HepG2 (cell line): ENCODE measurements at regions not wholly inside any gene's neighbourhood (a gene's known extent, or its start where the extent isn't known, plus 50 kb on each side); places are given as distances from the start of the nearest gene placed in this dataset.

Source experiments
- ARNT ChIP-seq: fragments of 450-650 bp; IDR thresholded peaks from 2 replicates; pipeline ENCODE4 v1.6.1; 2017
- FOSL2 ChIP-seq: sonication (generic); formaldehyde crosslinking; IDR thresholded peaks from 2 replicates; pipeline ENCODE4 v1.4.0; 2020; ENCODE audit warnings: missing genetic modification reagents
- GTF2F1 ChIP-seq: fragments of 150-350 bp; IDR thresholded peaks from 2 replicates; pipeline ENCODE4 v1.6.1; 2014; ENCODE audit warnings: low read length
- MXI1 ChIP-seq: IDR thresholded peaks from 3 replicates; pipeline ENCODE4 v1.6.1; 2012; ENCODE audit warnings: low read depth, low read length, inconsistent platforms, borderline replicate concordance
- NR2F6 ChIP-seq, 2 experiments: IDR thresholded peaks; 2 replicates each; pipeline ENCODE4 v1.6.1; 2016; ENCODE audit warnings: antibody characterized with exemption in 1 of 2, mild to moderate bottlenecking in 1 of 2
- ZNF205 ChIP-seq: IDR thresholded peaks from 2 replicates; pipeline ENCODE4 v1.6.1; 2018; ENCODE audit warnings: missing biosample characterization, missing genetic modification reagents
- ZNF629 ChIP-seq: sonication (generic); formaldehyde crosslinking; conservative IDR thresholded peaks from 2 replicates; pipeline ENCODE4 v1.5.0; 2020; ENCODE audit warnings: missing genetic modification reagents
- ZSCAN29 ChIP-seq: sonication (generic); formaldehyde crosslinking; conservative IDR thresholded peaks from 2 replicates; pipeline ENCODE4 v1.4.0; 2020; ENCODE audit warnings: mild to moderate bottlenecking, missing genetic modification reagents
- TF ChIP-seq, protein P1 (sequence below): sonication (generic); formaldehyde crosslinking; IDR thresholded peaks from 2 replicates; pipeline ENCODE4 v1.5.0; 2020; ENCODE audit warnings: mild to moderate bottlenecking, missing genetic modification reagents, moderate library complexity
- TF ChIP-seq, protein P2 (sequence below): sonication (generic); formaldehyde crosslinking; IDR thresholded peaks from 2 replicates; pipeline ENCODE4 v1.4.0; 2020; ENCODE audit warnings: missing genetic modification reagents, mild to moderate bottlenecking, borderline replicate concordance
- TF ChIP-seq, protein P3 (sequence below): sonication (generic); formaldehyde crosslinking; IDR thresholded peaks from 2 replicates; pipeline ENCODE4 v1.4.0; 2020; ENCODE audit warnings: missing genetic modification reagents
- TF ChIP-seq, protein P4 (sequence below): sonication (generic); formaldehyde crosslinking; IDR thresholded peaks from 2 replicates; pipeline ENCODE4 v1.8.0; 2022; ENCODE audit warnings: missing genetic modification reagents, mild to moderate bottlenecking, borderline replicate concordance

DNA sequence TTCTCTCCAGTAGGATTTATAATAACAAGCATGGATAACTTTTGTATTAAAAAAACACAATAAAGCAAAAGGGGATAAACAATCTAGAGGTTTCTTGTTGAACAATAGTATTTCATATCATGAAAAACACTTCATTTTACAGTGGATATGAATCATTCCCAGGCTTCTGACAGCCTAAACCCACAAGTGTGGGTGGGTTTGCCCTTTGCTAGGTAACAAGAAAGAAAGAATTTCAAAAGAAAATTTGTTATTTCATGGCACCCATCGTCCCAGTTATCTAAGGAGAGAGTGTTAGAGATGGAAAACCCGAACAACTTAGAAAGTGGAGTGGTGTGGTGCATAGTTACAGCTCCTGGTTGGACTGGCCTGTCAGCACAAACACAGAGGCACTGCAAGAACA lies 76.1 kb upstream of the GPR6 start:
- TF ChIP-seq, protein P1, sequence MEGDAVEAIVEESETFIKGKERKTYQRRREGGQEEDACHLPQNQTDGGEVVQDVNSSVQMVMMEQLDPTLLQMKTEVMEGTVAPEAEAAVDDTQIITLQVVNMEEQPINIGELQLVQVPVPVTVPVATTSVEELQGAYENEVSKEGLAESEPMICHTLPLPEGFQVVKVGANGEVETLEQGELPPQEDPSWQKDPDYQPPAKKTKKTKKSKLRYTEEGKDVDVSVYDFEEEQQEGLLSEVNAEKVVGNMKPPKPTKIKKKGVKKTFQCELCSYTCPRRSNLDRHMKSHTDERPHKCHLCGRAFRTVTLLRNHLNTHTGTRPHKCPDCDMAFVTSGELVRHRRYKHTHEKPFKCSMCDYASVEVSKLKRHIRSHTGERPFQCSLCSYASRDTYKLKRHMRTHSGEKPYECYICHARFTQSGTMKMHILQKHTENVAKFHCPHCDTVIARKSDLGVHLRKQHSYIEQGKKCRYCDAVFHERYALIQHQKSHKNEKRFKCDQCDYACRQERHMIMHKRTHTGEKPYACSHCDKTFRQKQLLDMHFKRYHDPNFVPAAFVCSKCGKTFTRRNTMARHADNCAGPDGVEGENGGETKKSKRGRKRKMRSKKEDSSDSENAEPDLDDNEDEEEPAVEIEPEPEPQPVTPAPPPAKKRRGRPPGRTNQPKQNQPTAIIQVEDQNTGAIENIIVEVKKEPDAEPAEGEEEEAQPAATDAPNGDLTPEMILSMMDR (CRISPR knock-in tag): no peak
- TF ChIP-seq, protein P2, sequence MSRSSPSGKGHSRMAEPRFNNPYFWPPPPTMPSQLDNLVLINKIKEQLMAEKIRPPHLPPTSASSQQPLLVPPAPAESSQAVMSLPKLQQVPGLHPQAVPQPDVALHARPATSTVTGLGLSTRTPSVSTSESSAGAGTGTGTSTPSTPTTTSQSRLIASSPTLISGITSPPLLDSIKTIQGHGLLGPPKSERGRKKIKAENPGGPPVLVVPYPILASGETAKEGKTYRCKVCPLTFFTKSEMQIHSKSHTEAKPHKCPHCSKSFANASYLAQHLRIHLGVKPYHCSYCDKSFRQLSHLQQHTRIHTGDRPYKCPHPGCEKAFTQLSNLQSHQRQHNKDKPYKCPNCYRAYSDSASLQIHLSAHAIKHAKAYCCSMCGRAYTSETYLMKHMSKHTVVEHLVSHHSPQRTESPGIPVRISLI (CRISPR knock-in tag): no peak
- TF ChIP-seq, protein P3, sequence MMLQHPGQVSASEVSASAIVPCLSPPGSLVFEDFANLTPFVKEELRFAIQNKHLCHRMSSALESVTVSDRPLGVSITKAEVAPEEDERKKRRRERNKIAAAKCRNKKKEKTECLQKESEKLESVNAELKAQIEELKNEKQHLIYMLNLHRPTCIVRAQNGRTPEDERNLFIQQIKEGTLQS: no peak
- TF ChIP-seq ZNF629 (CRISPR knock-in tag) (no peak), GTF2F1 (no peak), ZNF205 (CRISPR knock-in tag) (no peak), FOSL2 (CRISPR knock-in tag) (no peak), NR2F6 (IDR thresholded peaks at IDR 0.05) (no peak), NR2F6 (CRISPR knock-in tag; IDR thresholded peaks at IDR 0.05) (no peak), ARNT (no peak), MXI1 (no peak), ZSCAN29 (CRISPR knock-in tag) (no peak)
- TF ChIP-seq, protein P4, sequence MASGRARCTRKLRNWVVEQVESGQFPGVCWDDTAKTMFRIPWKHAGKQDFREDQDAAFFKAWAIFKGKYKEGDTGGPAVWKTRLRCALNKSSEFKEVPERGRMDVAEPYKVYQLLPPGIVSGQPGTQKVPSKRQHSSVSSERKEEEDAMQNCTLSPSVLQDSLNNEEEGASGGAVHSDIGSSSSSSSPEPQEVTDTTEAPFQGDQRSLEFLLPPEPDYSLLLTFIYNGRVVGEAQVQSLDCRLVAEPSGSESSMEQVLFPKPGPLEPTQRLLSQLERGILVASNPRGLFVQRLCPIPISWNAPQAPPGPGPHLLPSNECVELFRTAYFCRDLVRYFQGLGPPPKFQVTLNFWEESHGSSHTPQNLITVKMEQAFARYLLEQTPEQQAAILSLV: no peak
